NCI-H2227 treated with DMSO at 0.1 percent for 48 hours (cell line): ENCODE measurements at regions not wholly inside any gene's neighbourhood (a gene's known extent, or its start where the extent isn't known, plus 50 kb on each side); places are given as distances from the start of the nearest gene placed in this dataset.

Experiments used
- DNase-seq: peaks from one replicate; lab custom pipeline; 2025; lab: John Stamatoyannopoulos, UW

DNA sequence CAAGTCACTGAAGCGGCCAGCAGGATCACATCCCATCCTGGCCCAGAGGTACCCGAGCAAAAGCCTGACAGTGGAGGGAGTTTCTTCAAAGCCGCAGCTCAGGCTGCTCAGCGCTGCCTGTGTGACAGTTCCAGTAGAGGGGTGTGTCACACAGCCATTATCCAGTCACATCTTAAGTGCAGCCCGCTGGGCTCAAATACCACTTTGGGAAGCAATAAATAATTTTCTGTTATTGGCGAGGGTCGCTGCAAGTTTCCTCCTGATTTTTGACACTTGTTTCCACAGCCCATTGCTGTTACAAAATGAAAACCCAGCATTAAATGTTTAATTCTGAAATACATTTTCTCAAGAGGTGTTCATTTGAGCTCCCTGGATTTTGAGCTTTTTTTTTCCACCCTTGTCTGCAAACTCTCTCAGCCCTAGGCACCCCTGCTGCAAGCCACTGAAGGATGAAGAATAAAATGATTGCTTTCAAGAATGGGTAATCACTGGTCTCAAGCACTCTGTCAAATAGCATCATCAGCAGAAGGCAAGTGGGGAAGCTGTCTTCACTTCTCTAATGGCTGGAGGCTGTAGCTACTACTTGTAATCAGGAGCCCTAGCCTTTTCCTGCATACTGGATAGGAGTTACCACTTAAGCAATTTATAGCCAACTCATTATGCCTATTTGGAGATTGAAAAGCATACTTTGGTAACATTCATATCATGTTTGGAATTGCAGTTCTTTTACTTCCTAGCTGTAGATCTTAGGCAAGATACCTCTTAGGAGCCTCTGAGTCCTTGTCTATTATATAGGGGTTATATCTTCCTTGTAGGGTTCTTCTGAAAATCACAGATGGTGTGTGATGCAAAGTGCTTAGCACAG, 373.7 kb downstream of the METTL15 start:
- peak; percentile 1 for DNase-seq

DNA sequence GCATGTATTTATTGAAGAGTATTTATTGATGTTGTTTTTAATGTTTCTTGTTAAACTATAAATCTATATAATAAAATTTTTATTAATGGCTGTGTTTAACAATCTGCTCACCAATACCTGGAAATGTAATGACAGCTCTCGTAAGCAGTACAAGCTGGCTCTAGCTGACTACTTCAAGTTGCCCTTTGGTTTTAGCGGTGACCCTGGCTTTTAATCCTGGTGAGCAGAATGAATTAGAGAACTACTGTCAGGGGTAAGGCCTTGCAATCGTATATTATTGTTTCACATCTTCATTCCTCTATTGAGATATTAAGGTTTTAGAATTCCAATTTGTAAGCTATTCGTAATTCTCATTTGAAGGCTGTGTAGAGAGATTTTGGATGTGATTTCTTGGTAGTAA, 372.2 kb downstream of the METTL15 start:
- DNase-seq, result no peak

DNA sequence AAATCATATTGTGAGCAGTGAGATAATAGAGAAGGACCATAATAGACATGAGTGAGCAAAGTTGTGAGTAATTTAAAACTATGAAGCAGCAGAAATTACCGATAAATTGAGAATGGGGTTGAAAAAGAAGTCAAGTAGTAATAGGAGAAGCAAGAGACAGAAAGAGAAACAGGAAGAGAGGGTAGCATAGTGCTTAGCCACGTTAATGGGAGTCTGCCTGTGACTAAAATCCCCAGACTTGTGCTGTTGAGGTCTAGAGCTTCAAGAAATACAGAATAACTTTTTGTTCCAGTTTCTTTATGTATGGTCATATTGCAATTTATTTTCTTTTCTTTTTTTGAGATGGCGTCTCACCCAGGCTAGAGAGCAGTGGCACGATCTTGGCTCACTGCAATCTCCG, 368.7 kb downstream of the METTL15 start:
- DNase-seq, result no peak

DNA sequence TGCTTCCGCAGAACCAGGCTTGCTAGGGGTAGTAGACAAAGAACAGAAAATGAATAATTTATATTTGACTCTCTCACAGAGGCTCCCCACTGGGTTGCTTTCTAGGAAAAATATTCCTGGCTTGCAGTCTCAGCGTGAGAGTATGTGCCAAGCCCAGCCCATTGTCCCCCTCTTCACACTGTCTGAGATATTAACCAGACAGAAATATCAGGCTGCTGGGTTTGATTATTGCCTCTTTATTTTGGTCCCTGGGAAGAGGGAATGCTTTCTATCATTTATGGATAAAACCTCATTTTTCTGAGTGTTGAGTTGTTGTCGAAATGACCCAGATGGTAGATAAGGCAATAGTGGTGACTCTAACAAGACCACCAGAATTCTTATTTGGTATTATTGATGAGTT, 367.9 kb downstream of the METTL15 start:
- DNase-seq, result no peak

DNA sequence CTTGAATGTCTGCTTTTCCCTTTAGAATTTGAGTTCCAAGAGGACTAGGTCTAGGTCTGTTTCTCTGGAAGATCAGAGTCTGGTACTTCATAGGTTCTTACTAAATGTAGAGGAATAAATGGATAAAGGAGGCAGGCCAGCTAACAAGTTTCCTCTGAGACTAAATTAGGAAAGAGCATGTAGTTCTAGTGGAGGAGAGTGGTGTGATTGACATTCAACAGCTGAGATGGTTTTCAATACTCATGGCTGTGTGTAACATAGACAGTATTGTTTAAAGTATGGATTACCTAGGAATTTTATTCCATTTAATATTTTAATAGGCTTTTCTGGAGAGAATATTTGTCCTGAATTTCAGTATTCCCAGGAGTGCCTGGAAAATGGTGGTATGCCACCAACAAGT, 364.7 kb downstream of the METTL15 start:
- no peak for DNase-seq

DNA sequence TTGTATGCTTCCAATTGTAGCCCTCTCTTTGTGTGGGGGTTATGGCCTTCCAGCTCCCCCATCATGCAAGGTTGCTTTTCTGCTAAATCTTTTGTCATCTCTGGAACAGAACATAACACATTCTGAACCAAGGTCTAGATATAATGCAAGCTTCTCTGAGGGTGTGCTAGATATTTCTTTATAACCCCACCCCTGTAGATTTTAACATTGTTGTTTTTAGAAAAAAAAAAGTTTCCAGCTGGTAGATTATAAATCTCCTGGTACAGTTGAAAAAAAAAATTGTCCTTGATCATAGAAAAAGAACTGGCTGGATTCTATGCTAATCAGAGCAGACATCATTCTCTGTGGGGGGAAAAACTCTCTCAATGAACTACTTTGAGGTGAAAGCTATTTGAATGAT, 363.3 kb downstream of the METTL15 start:
- no peak for DNase-seq

DNA sequence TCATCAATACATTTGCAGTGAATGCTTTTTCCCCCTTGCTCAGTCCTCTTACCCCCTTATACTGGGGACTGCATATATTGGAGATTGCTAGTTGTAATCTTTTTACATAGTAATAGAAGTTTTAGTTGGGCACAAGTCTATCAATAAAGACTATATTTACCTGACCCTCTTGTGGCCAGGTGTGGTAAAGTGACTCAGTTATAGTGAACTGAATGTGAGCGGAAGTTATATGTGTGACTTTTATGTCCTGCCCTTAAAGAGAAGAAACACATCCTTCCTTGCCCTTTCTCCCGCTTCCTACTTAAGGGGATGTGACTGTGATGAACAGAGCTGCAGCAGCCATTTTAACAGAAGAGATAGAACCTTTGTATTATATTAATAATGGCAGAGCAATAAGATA, 362.0 kb downstream of the METTL15 start:
- no peak for DNase-seq

DNA sequence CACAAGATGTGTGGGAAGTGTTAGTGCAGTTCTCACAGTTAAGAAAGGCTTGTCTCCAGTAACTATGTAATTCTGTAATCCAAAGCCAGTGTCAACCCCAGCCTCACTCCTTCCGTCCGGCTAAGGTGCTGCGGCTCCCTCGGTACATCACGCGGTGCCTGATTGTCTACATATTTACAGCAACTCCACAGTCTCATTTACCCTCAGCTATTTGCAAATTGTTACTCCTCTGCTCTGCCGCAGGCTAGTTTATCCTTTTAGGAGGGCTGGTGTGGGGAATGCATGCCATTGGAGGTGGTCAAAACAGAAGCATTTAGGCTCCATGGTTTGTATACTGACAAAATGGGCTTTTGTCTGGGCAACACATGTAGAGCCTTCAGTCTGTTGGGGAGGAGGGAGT, 358.3 kb downstream of the METTL15 start:
- DNase-seq, result no peak

DNA sequence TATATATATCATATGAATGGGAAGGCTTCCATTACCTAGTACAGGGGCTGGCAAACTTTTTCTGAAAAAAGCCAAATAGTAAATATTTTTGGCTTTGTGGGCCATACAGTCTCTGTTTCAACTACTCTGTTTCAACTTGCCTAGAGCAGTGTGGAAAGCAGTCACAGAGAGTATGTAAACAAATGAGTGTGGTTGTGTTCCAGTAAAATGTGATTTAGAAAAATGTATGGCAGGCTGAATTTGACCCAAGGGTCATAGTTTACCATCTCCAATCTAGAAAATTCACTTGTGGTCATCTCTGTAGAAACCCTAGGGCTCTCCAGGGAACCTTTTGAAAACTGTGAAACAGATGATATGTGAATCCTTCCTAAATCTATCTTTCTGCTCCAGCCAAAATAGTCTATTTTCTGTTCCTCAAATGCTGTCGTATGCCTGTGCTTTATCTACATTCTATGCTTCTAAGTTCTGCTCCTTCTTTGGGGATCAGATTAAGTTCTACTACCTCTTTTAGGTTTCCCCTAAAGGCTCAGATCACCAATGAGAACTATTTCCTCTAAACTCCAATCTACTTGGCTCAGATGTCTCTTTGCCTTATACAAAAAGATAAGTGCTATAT, 356.2 kb downstream of the METTL15 start:
- DNase-seq, result no peak

DNA sequence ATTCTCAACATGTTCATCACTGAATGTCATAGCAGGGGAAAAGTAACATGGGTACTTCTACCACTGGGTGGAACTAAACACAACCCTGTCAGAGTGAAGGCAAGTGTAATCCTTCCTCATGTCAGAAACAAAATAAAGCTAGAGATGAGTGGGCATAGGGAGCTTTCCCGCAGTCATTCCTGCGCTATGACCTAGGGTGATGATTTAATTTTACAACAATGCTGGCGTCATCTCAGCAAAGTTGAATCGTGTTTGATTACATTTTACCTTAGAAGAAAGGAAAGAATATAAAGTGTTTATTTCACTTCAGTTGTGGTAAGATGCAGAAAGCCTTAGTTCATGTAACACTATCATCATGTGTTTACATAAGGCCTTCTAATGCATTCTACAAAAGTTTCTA, 355.6 kb downstream of the METTL15 start:
- no peak for DNase-seq

DNA sequence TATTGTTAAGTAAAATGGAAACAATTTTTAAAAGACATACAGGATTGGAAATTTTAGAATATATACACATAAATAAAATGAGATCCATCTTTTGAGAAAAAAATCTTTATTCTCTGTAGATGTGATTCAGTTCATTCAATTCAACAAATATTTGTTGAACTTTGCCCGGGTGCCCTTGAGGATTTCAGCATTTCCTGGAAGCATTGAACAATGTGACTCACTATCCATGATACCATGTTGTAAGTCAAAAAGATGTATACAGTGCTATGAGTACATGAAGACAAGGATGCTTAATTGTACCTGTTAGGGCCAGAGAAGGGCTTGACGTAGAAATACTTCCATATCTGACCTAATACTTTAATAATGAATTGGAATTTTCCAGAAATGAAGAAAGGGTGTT, 353.7 kb downstream of the METTL15 start:
- DNase-seq, result no peak

DNA sequence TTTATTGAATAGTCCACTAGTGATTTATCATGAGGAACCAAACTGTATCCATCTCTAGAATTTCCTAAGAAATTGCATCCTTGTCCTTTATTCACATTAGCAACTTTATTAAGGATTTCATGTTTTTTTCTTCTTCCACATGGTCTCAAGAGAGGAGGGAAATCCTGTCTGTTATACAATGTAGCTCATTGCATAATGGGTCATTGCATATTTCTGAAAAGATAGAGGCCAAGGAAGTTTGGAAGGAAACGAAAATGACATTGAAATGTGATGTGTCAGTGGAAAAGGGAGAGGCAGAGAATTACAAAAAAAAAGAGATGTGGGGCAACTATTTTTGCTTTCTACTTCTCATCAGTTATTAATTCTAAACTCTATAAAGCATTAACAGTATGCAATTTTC, 353.1 kb downstream of the METTL15 start:
- no peak for DNase-seq

DNA sequence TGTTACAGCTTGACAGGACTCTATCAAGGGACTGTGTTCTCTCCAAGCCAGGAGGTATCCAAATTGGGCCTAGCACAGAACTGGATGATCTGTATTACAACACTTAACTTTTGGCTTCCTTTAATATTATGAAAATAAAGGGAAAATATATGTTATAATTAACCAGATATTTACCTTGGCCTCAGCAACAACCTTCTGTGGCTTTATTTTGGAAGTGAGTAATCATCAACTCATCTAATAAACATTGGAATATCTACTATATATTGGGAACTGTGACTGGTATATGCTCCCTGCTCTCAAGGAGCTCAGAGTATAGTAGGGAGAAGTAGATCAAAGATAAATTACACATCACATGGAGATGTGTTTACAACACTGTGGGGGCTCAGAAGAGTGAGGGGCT, 352.2 kb downstream of the METTL15 start:
- DNase-seq, result no peak

DNA sequence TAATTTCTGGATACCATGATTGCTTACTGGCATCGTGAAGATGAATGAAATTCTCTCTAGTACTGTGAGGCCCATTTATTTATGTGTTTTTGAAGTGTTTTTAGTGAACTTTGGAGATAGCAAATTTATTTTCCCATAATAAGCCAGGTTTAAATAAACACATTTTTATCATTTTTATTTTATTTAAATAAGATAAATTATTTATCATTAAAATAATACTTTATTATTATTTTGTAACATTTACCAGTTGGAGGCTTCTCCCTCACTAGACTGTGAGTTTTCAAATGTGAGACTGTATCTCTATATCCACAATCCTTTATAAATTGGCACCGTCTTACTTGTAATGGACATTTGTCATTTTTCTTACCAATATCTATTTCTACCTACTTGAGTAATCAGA, 351.7 kb downstream of the METTL15 start:
- DNase-seq, result no peak

DNA sequence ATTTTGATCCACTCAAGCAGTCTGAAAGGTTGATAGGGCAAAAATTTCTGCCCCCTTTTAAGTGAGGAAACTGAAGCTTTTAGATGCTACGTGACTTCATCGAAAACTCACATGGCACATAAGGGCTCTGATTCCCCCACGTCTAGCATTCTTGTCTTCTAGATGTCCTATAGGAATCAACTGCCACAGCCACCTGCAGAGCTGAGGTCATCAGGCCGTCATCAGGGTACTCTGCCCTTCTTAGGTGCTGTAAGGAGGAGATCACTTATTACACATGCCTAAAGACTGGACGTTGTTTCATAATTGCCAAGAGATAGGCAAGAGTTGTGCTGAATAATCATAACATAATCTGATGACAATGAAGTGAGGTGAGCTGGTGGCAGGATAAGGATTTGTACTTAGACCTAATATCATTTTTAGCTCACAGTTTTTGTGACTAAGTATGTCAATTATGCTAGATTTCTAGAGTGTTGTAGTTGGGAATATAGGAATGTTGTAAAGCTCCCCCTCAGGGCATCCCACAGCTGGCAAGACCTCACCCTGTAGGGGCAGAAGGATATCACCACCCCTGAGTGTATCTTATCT, 349.4 kb downstream of the METTL15 start:
- no peak for DNase-seq

DNA sequence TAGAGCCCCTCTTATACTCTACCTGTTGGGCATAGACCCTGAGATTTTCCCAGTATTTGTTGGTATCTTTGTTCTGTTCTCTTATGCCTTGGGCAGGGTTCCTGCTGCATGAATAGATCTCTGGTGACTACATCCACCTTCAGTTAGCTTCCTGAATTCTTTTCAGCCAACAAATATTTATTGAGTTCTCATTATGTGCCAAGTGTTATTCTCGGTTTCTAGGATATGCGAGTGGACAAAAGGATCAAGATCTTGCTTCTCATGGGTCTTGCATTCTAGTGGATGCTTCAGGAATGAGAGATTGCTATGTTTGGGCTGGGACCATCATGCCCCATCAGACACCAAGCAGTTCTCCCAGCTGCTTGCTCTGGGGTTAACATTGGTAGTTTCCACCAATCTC, 340.0 kb downstream of the METTL15 start:
- no peak for DNase-seq

DNA sequence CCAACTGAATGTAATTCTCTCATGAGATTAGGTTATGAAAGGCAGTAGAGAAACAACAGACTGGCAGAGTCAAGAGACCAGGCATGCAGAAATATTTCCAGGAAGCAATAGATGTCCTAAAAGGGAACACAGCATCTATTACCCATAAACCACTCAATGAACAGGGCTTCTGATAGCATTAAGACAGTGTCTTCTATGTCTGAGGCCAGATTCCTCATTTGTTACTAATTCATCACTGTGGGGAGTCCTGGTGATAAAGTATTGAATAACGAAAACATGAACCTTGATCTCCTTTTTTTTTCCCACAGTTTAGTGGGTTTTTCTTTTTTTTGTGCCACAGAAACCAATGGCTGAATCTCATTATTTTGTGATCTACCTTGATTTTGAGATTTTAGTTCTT, 339.0 kb downstream of the METTL15 start:
- DNase-seq, result no peak

DNA sequence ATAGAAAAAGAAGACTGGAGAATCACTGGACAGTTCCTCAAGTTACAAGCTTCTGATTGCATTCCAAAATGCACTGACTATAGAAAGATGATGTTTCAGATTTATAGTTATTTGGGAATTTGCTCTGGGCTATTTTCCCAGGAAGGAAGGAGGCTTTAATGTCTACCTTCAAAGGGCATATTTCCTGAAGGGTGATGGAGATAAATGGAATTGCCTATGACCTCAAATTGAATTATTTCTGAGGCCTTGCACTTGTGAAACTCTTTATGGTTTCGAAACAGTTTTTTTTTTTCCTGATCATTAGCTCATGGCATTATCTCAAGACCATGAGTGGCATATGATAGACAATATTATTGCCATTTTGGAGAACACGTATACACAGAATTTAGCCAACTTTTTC, 333.9 kb downstream of the METTL15 start:
- DNase-seq, result no peak

DNA sequence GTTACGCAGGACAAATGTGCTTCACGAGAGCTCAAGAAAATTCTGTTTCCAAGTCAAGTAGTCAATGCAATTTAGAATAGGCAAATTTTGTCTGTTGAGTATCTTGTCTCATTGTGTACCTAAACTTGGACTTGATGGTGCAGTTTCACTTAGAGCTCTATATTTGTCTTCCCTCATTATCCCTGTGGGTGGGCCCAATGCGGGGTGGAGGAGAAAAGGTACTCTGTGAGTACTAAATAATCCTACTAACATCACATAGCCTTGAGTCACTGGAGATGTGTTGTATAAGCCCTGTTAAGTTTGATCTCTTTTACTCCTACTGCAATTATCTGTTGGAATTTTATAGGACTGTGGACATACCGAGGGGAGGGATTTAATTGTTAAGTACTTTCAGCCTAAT, 331.2 kb downstream of the METTL15 start:
- no peak for DNase-seq

DNA sequence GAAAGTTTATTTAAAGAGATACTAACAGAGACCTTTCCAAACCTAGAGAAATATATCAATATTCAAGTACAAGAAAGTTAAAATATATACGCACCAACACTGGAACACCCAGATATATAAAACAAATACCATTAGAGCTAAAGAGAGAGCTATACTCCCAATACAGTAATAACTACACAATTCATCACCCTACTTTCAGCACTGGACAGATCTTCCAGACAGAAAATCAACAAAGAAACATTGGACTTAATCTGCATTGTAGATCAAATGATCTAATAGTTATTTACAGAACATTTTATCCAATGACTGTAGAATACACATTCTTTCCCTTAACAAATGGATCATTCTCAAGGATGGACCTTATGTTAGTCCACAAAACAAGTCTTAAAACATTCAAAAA, 311.9 kb downstream of the METTL15 start:
- no peak for DNase-seq

DNA sequence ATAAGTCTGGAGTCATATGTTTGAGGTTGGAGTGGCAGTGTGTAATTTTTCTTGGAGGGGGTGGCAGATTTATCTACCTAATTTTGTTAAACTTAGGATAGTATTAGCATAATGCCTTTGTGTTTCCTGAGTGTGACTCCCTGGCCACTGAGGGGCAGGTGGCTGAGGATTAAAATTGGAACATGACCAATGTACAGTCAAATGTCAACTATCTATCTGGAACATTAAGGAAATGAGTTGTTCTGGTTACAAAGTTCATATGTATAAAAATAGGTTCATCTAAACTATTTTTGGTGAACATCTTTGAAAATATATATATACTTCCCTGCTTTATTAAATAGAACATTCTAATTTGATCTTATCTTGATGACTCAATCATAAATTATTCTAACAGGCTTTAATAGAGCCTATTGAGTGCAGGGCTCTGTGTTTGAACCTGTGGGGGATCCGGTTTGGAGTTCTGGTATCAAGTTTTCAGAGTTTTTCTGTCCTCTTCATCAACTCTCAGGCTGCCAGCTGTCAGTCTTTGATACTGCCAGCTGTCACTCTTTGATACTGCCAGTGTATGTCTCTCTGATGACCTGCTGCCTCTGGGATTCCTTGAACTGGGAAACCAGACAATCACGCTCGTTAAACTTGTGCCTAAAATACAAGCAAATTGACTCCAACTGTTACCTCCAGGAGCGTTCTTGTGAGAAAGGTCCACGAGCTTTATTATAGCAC, 309.6 kb downstream of the METTL15 start:
- DNase-seq, result no peak

DNA sequence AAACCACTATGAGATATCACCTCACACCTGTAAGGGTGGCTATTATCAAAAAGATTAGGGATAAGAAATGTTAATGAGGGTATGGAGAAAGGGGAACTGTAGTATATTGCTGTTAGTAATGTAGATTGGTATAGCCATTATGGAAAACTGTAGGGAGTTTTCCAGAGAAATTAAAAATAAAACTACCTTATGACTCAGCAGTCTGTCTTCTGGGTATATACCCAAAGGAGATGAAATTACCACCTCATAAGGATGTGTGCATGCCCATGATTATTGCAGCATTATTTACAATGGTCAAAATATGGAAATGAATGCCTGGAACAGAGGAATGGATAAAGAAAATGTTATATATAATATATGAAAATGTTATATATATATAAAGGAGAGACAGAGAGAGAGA, 303.8 kb downstream of the METTL15 start:
- no peak for DNase-seq

DNA sequence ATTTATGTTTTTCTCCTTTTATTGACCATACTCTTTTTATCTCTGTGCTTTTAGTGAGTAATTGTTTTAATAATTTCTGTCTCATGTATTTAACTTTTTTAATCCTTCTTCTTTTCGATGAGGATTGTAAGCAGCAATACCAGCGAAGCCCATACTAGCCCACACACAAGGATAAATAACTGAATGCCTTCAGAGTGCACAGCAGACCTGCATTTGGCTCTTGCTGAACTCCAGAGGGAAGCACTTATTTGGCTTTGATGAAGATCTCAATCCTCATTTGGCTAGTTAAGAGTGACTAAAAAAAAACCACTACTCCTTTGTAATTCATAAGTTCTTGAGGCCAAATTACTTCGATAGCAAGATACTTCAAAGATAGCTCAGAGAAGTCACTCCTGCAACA, 293.3 kb downstream of the METTL15 start:
- DNase-seq, result no peak
